ENCODE measurements at regions not wholly inside any gene's neighbourhood (a gene's known extent, or its start where the extent isn't known, plus 50 kb on each side); places are given as distances from the start of the nearest gene placed in this dataset.
"Not testable (repeated sequence)": the region's sequence is repeated elsewhere in the genome, so short reads cannot be mapped to it uniquely, and the experiment has no call there.

- Mint-ChIP-seq H3K27ac (ENCODE audit: unreplicated experiment) (no peak overlapping the region), H3K4me3 (no peak overlapping the region), H3K4me1 (no peaks in the 10 kb centered on the region), H3K36me3 (ENCODE audit: low read depth) (no peaks in the 10 kb centered on the region), H3K9me3 (no peaks in the 10 kb centered on the region), H3K27me3 (ENCODE audit: low read depth) (no peaks in the 10 kb centered on the region)
- TF ChIP-seq CTCF (conservative IDR thresholded peaks at IDR 0.05): no peak
- no peak for DNase-seq (ENCODE audit: low read depth, low spot score)
Observed at GRCh38 chr11:86167499-86168164, 76.9 kb upstream of the EED start.

- not testable (repeated sequence) for H3K27me3 Mint-ChIP-seq (ENCODE audit: low read depth); H3K4me1 Mint-ChIP-seq; H3K36me3 Mint-ChIP-seq (ENCODE audit: low read depth); H3K9me3 Mint-ChIP-seq; H3K4me3 Mint-ChIP-seq; H3K27ac Mint-ChIP-seq (ENCODE audit: unreplicated experiment); DNase-seq (ENCODE audit: low read depth, low spot score)
Observed at GRCh38 chr11:86166287-86166686, 78.3 kb upstream of the EED start.

- no peaks in the 10 kb centered on the region for H3K27me3 Mint-ChIP-seq (ENCODE audit: low read depth)
- no peaks in the 10 kb centered on the region for H3K9me3 Mint-ChIP-seq
- no peak overlapping the region for H3K27ac Mint-ChIP-seq (ENCODE audit: unreplicated experiment)
- peaks cover 6% of the 10 kb centered on the region for H3K4me1 Mint-ChIP-seq
- TF ChIP-seq CTCF (conservative IDR thresholded peaks at IDR 0.05): no peak
- no peak for DNase-seq (ENCODE audit: low read depth, low spot score)
- H3K4me3 Mint-ChIP-seq: no peak overlapping the region
- H3K36me3 Mint-ChIP-seq (ENCODE audit: low read depth): no peaks in the 10 kb centered on the region
Observed at GRCh38 chr11:86164106-86164505, 80.4 kb upstream of the EED start.

GRCh38 chr11:86163221-86163876, 81.2 kb upstream of the EED start:
- DNase-seq (ENCODE audit: low read depth, low spot score); H3K27me3 Mint-ChIP-seq (ENCODE audit: low read depth); H3K4me3 Mint-ChIP-seq; H3K4me1 Mint-ChIP-seq; H3K27ac Mint-ChIP-seq (ENCODE audit: unreplicated experiment); H3K9me3 Mint-ChIP-seq; H3K36me3 Mint-ChIP-seq (ENCODE audit: low read depth): not testable (repeated sequence)

GRCh38 chr11:86162239-86162638, 82.3 kb upstream of the EED start:
- no peak overlapping the region for H3K4me3 Mint-ChIP-seq
- no peaks in the 10 kb centered on the region for H3K27me3 Mint-ChIP-seq (ENCODE audit: low read depth)
- no peaks in the 10 kb centered on the region for H3K9me3 Mint-ChIP-seq
- H3K4me1 Mint-ChIP-seq: peaks cover 6% of the 10 kb centered on the region
- DNase-seq (ENCODE audit: low read depth, low spot score): no peak
- no peaks in the 10 kb centered on the region for H3K36me3 Mint-ChIP-seq (ENCODE audit: low read depth)
- no peak for TF ChIP-seq CTCF (conservative IDR thresholded peaks at IDR 0.05)
- H3K27ac Mint-ChIP-seq (ENCODE audit: unreplicated experiment): no peak overlapping the region

- H3K4me3 Mint-ChIP-seq: no peak overlapping the region
- DNase-seq (ENCODE audit: low read depth, low spot score): no peak
- TF ChIP-seq CTCF (conservative IDR thresholded peaks at IDR 0.05): no peak
- no peaks in the 10 kb centered on the region for H3K36me3 Mint-ChIP-seq (ENCODE audit: low read depth)
- H3K27me3 Mint-ChIP-seq (ENCODE audit: low read depth): no peaks in the 10 kb centered on the region
- peaks cover 6% of the 10 kb centered on the region for H3K4me1 Mint-ChIP-seq
- no peak overlapping the region for H3K27ac Mint-ChIP-seq (ENCODE audit: unreplicated experiment)
- no peaks in the 10 kb centered on the region for H3K9me3 Mint-ChIP-seq
Observed at GRCh38 chr11:86161837-86162236, 82.7 kb upstream of the EED start.
